Colonic mucosa (tissue), 4 donors: ENCODE measurements at regions not wholly inside any gene's neighbourhood (a gene's known extent, or its start where the extent isn't known, plus 50 kb on each side); places are given as distances from the start of the nearest gene placed in this dataset.

Experiments used
- DNase-seq: peaks from one replicate; pipeline ENCODE4 v3.0.0-alpha.2; 2020
- H3K27ac ChIP-seq: fragments of 200-600 bp; one replicate; pipeline ENCODE4 v1.8.0; 2021
- H3K27me3 ChIP-seq: fragments of 200-600 bp; one replicate; pipeline ENCODE4 v1.8.0; 2021
- H3K36me3 ChIP-seq: fragments of 200-600 bp; one replicate; pipeline ENCODE4 v1.8.0; 2021
- H3K4me1 ChIP-seq: fragments of 200-600 bp; one replicate; pipeline ENCODE4 v1.8.0; 2021; ENCODE audit warnings: mild to moderate bottlenecking
- H3K4me3 ChIP-seq: fragments of 200-600 bp; one replicate; pipeline ENCODE4 v1.8.0; 2021
- H3K9ac ChIP-seq, 2 donors: one replicate each; pipeline ENCODE4 v1.7.0; 2013; ENCODE audit warnings: control low read depth in 2 of 2, low read depth in 2 of 2, low read length in 2 of 2
- H3K9me3 ChIP-seq: fragments of 200-600 bp; one replicate; pipeline ENCODE4 v1.8.0; 2021
- CTCF ChIP-seq: fragments of 200-600 bp; IDR thresholded peaks from one replicate; pipeline ENCODE4 v1.8.0; 2022; ENCODE audit warnings: antibody characterized with exemption, mild to moderate bottlenecking
- intact Hi-C: fragments of 100-400 bp; cut with DNase I; formaldehyde crosslinking; loops from one replicate; pipeline ENCODE4 v1.14.1; 2022
- donor health status: healthy.
- donor health status: DM: no; HTN: no; CAD: no.
- donor health status: DM: no; HTN: no; CAD: no.

- H3K36me3 ChIP-seq = no peaks in the 10 kb centered on the region
- no peak overlapping the region for H3K4me3 ChIP-seq
- intact Hi-C loops = no loop called here
- H3K4me1 ChIP-seq = no peaks in the 10 kb centered on the region
- H3K9ac ChIP-seq = no peak overlapping the region
- no peaks in the 10 kb centered on the region for H3K9me3 ChIP-seq
- H3K27ac ChIP-seq = no peak overlapping the region
- no peak for DNase-seq
- TF ChIP-seq CTCF = no peak
- H3K27me3 ChIP-seq = no peaks in the 10 kb centered on the region
These were observed 133.3 kb upstream of the SERTAD2 start for GRCh38 chr2:64787019-64787365.

GRCh38 chr2:64787698-64788097, 134.0 kb upstream of the SERTAD2 start:
- Histone ChIP-seq H3K4me3 (no peak overlapping the region), H3K9me3 (no peaks in the 10 kb centered on the region), H3K27ac (no peak overlapping the region), H3K9ac (no peak overlapping the region), H3K27me3 (no peaks in the 10 kb centered on the region), H3K36me3 (no peaks in the 10 kb centered on the region), H3K4me1 (no peaks in the 10 kb centered on the region)
- intact Hi-C loops = no loop called here
- no peak for DNase-seq
- TF ChIP-seq CTCF = no peak

- H3K36me3 ChIP-seq = no peaks in the 10 kb centered on the region
- H3K9ac ChIP-seq = no peak overlapping the region
- no peaks in the 10 kb centered on the region for H3K9me3 ChIP-seq
- H3K27me3 ChIP-seq = no peaks in the 10 kb centered on the region
- TF ChIP-seq CTCF = no peak
- no peak overlapping the region for H3K4me3 ChIP-seq
- no peak for DNase-seq
- H3K27ac ChIP-seq = no peak overlapping the region
- H3K4me1 ChIP-seq = no peaks in the 10 kb centered on the region
- intact Hi-C loops = no loop called here
These were observed 136.0 kb upstream of the SERTAD2 start for GRCh38 chr2:64789466-64790320.

GRCh38 chr2:64792300-64792699, 138.6 kb upstream of the SERTAD2 start:
- no peak overlapping the region for H3K4me3 ChIP-seq
- no peak overlapping the region for H3K27ac ChIP-seq
- H3K4me1 ChIP-seq = no peaks in the 10 kb centered on the region
- DNase-seq = no peak
- no peaks in the 10 kb centered on the region for H3K36me3 ChIP-seq
- H3K27me3 ChIP-seq = no peaks in the 10 kb centered on the region
- no peak overlapping the region for H3K9ac ChIP-seq
- no peak for TF ChIP-seq CTCF
- no peaks in the 10 kb centered on the region for H3K9me3 ChIP-seq
- intact Hi-C loops = no loop called here

- no peak overlapping the region for H3K9ac ChIP-seq
- no peak overlapping the region for H3K4me3 ChIP-seq
- intact Hi-C loops = no loop called here
- DNase-seq = no peak
- H3K36me3 ChIP-seq = no peaks in the 10 kb centered on the region
- TF ChIP-seq CTCF = no peak
- H3K27me3 ChIP-seq = no peaks in the 10 kb centered on the region
- H3K9me3 ChIP-seq = no peaks in the 10 kb centered on the region
- no peak overlapping the region for H3K27ac ChIP-seq
- H3K4me1 ChIP-seq = no peaks in the 10 kb centered on the region
These were observed 139.4 kb upstream of the SERTAD2 start for GRCh38 chr2:64792995-64793639.
